WERI-Rb-1 (cell line): ENCODE measurements at regions not wholly inside any gene's neighbourhood (a gene's known extent, or its start where the extent isn't known, plus 50 kb on each side); places are given as distances from the start of the nearest gene placed in this dataset.
"Not testable (repeated sequence)": the region's sequence is repeated elsewhere in the genome, so short reads cannot be mapped to it uniquely, and the experiment has no call there.

Experiments
- DNase-seq: peaks from one replicate; pipeline ENCODE4 v3.0.0-alpha.2; 2020
- H3K27ac ChIP-seq: fragments of 250-450 bp; sonication (Bioruptor Pico); 2 replicates; pipeline ENCODE4 v1.5.1; 2020; ENCODE audit warnings: mild to moderate bottlenecking, moderate library complexity
- H3K27me3 ChIP-seq: fragments of 250-450 bp; sonication (Bioruptor Pico); 2 replicates; pipeline ENCODE4 v1.5.1; 2021; ENCODE audit warnings: mild to moderate bottlenecking, low read depth, moderate library complexity; ENCODE audit not compliant: insufficient read depth, severe bottlenecking
- H3K36me3 ChIP-seq: fragments of 250-450 bp; sonication (Bioruptor Pico); 2 replicates; pipeline ENCODE4 v1.5.1; 2020; ENCODE audit warnings: mild to moderate bottlenecking, moderate library complexity
- H3K4me3 ChIP-seq: 2 replicates; pipeline ENCODE4 v1.5.1; 2011; ENCODE audit warnings: low read depth, mild to moderate bottlenecking, control low read depth, low read length
- H3K9me3 ChIP-seq: fragments of 250-450 bp; sonication (Bioruptor Pico); 2 replicates; pipeline ENCODE4 v1.5.1; 2021; ENCODE audit warnings: mild to moderate bottlenecking, moderate library complexity; ENCODE audit not compliant: severe bottlenecking
- TF ChIP-seq, protein P1 (sequence below): IDR thresholded peaks from 2 replicates; pipeline ENCODE4 v1.5.1; 2011; ENCODE audit warnings: low read depth, mild to moderate bottlenecking, control low read depth, inconsistent platforms, low read length

DNA sequence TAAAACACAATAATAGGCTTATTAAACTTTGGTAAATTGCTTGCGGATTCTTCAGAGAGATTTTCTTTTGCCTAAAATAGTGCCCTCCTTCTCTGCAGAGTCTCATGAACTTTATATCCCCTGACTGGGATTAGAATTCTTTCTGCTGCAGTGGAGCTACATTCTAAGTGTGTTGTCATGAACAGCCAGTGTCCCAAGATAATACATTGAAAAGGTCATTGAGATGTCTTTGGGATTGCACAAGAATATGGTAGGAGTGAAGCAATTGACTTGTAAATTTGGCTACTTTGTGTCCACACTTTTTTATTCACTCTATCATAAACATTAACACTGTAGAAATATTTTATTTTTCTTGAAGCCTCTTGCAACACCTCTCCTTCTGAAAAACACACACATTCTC lies 604.5 kb downstream of the GABRG2 start:
- Histone ChIP-seq H3K27me3 (peaks cover 59% of the 10 kb centered on the region), H3K9me3 (no peaks in the 10 kb centered on the region)

DNA sequence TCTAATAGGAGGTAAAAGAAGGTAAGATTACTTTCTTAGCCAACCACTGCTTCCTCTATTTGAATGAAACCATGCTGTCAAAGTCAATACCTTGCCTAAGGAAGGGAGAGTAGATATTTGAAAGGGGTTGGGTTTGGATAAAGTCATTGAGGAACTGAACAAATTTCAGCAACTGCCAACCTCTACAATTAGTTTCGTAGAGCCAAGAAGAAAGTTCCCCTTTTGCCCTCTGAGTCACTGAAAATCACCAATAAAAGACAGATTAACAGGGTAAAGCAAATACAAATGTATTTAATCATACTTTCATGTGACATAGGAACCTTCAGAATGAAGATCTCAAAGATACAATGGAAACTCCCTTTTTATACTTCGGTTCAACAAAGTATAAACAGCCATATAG lies 615.7 kb downstream of the GABRG2 start:
- no peak for DNase-seq
- no peak overlapping the region for H3K27ac ChIP-seq
- no peaks in the 10 kb centered on the region for H3K9me3 ChIP-seq
- TF ChIP-seq, protein P1, sequence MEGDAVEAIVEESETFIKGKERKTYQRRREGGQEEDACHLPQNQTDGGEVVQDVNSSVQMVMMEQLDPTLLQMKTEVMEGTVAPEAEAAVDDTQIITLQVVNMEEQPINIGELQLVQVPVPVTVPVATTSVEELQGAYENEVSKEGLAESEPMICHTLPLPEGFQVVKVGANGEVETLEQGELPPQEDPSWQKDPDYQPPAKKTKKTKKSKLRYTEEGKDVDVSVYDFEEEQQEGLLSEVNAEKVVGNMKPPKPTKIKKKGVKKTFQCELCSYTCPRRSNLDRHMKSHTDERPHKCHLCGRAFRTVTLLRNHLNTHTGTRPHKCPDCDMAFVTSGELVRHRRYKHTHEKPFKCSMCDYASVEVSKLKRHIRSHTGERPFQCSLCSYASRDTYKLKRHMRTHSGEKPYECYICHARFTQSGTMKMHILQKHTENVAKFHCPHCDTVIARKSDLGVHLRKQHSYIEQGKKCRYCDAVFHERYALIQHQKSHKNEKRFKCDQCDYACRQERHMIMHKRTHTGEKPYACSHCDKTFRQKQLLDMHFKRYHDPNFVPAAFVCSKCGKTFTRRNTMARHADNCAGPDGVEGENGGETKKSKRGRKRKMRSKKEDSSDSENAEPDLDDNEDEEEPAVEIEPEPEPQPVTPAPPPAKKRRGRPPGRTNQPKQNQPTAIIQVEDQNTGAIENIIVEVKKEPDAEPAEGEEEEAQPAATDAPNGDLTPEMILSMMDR: no peak
- H3K27me3 ChIP-seq: peaks cover 29% of the 10 kb centered on the region
- no peaks in the 10 kb centered on the region for H3K36me3 ChIP-seq
- H3K4me3 ChIP-seq: no peak overlapping the region

More for the DNA sequence above, 604.5 kb downstream of the GABRG2 start:
- DNase-seq: no peak
- Histone ChIP-seq H3K27ac (no peak overlapping the region), H3K4me3 (no peak overlapping the region), H3K36me3 (no peaks in the 10 kb centered on the region)
- TF ChIP-seq, protein P1: no peak

DNA sequence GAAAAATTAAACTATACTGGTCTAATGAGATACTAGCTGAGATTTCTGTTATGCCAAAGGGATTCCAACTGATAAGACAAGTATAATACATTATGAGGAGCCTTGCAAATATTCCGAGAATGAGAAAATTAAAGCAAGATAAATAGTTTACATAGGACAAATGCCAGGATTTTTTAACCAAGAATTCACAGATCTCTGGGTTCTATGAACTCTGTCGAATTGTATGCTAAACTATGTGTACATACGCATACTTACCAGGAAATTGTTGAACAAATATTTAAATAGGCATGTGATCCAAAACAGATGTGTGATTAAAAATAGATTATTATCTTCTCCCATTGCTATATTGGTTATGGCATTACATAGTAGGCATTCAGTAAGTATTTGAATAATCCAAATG lies 616.6 kb downstream of the GABRG2 start:
- H3K4me3 ChIP-seq: no peak overlapping the region
- H3K27ac ChIP-seq: no peak overlapping the region
- TF ChIP-seq, protein P1: no peak

DNA sequence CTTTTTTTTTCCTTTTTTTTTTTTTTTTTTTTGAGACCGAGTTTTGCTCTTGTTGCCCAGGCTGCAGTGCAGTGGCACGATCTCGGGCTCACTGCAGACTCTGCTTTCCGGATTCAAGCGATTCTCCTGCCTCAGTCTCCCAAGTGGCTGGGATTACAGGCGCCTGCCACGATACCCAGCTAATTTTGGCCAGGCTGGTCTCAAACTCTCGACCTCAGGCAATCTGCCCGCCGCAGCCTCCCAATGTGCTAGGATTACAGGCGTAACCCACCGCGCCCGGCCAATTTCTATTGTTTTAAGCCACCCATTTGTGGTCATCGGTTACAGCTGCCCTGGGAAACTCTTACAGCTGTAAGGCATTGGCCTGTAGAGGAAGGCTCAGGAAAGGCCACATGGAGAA lies 617.7 kb downstream of the GABRG2 start:
- Histone ChIP-seq H3K27ac (no peak overlapping the region), H3K9me3 (no peaks in the 10 kb centered on the region), H3K36me3 (no peaks in the 10 kb centered on the region), H3K27me3 (peaks cover 22% of the 10 kb centered on the region), H3K4me3 (no peak overlapping the region)
- DNase-seq: no peak
- TF ChIP-seq, protein P1: no peak

More for the DNA sequence above, 616.6 kb downstream of the GABRG2 start:
- Histone ChIP-seq H3K9me3 (no peaks in the 10 kb centered on the region), H3K27me3 (peaks cover 24% of the 10 kb centered on the region), H3K36me3 (no peaks in the 10 kb centered on the region)
- DNase-seq: no peak

DNA sequence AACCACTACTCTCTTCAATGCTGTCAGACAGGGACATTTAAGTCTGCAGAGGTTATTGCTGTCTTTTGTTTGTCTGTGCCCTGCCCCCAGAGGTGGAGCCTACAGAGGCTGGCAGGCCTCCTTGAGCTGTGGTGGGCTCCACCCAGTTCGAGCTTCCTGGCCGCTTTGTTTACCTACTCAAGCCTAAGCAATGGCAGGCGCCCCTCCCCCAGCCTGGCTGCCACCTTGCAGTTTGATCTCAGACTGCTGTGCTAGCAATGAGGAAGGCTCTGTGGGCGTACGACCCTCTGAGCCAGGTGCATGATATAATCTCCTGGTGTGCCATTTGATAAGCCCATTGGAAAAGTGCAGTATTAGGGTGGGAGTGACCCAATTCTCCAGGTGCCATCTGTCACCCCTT lies 628.7 kb downstream of the GABRG2 start:
- not testable (repeated sequence) for H3K36me3 ChIP-seq, H3K9me3 ChIP-seq, H3K27ac ChIP-seq, DNase-seq, H3K4me3 ChIP-seq
- peaks cover 31% of the 10 kb centered on the region for H3K27me3 ChIP-seq

DNA sequence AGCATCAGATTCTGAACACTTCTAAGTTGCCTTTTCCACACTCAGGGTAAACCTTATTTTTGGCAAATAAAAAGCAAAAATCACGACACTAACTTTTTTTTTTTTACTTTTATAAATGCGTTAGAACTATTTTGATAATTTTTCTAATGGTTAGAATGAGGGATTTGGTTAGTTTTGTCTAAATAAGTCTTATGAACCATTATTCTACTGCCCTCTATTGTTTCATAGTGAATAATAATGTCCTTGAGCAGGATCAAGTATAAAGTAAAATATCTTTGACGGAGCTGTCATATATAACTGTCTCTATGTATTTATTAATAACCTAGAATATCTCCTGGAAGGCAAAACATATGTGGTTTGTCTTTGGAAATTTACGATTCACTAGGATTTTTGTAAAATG lies 631.8 kb downstream of the GABRG2 start:
- Histone ChIP-seq H3K9me3 (no peaks in the 10 kb centered on the region), H3K36me3 (no peaks in the 10 kb centered on the region), H3K27me3 (peaks cover 48% of the 10 kb centered on the region), H3K27ac (no peak overlapping the region), H3K4me3 (no peak overlapping the region)
- TF ChIP-seq, protein P1: no peak
- no peak for DNase-seq
